ENCODE measurements at regions not wholly inside any gene's neighbourhood (a gene's known extent, or its start where the extent isn't known, plus 50 kb on each side); places are given as distances from the start of the nearest gene placed in this dataset.

- DNase-seq (ENCODE audit: low read depth, low spot score): no peak
Measured at GRCh38 chr1:201656311-201657032, 117.5 kb downstream of the NAV1 start.

GRCh38 chr1:201659572-201659971, 120.6 kb downstream of the NAV1 start:
- no peak for DNase-seq (ENCODE audit: low read depth, low spot score)

DNA sequence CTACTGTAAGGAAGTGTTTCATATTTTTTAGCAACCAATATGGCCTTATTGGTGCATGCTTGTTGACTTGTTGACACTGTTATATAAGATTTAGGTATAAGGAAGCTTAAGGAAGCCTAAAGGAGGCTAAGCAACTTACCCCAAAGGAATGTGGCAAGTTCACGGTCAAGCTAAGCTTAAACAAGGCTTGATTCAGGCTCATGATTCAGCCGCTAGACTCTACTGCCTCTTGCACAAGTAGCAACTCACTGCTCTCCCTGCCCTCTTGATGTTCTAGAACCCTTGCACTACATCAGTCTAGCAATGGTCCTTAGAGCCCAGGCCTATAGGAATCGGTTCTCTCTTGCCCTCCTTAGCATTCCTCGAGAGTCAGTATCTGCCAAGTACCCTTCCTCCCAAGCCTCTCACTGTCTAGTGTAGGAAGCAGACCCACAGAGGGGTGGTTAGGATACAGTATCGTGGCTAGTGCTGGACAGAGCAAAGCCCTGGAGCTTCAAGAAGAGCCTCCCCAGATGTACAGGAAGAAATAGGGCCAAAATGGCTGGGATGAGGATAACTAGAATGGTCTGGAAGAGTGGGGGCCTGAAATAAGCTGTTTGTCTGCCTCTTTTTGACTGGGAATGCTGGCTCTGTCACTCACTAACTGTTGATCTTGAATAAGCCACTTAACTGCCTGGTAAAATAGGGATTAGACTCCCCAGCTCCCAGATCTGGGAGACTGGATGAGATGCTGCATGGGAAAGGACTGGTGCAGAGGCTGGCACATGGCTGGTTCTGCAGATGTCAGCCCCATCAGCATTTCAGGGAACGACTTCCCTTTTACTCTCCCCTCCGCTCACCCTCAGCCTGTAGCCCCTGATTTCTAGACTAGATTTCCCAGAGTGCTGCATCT, 122.2 kb downstream of the NAV1 start:
- no peak for DNase-seq (ENCODE audit: low read depth, low spot score)

DNA sequence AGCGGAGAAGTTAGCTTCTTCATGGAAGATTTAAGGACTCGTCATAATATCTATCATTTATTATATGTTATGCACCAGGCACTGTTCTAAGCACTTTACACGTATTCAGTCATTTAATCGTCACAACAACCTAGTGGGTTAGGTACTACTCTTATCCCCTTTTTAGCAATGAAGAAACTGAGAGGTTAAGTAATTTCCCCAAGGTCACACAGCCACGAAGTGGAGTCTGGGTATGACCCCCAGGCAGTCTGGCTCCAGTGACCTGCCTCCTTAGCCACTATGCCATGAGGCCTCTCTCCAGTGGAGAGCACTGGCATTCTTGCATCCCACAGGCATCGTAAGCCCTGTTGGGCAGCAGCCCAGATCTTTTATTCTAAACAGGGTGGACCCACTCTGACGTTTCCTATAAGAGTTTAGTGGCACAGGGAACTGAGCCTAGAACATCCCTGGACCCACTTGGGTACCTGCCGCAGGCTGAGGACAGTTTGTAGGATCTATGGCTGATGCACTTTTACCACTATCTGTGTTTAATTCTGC, 123.0 kb downstream of the NAV1 start:
- DNase-seq (ENCODE audit: low read depth, low spot score): no peak

- no peak for DNase-seq (ENCODE audit: low read depth, low spot score)
Measured at GRCh38 chr1:201662646-201663045, 123.7 kb downstream of the NAV1 start.

GRCh38 chr1:201663491-201664113, 124.7 kb downstream of the NAV1 start:
- no peak for DNase-seq (ENCODE audit: low read depth, low spot score)

DNA sequence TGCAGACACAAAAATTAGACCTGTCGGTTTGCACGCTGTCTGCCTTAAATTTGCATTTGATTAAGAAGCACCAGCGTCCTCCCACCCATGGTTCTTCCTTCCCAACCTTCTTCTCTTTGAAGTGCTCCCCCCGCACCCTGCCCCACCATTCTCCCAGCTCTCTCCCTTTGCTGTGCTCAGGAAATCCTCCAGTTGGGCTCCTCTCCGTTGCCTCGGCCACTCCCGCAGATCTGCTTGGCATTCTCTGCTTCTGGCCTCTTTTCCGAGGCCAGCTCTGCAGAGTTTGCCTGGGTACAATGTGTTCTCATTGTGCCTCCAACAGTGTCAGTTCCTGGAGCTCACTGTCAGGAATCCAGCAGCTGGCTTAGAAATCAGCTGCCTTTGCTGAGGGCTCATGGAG, 126.1 kb downstream of the NAV1 start:
- no peak for DNase-seq (ENCODE audit: low read depth, low spot score)

GRCh38 chr1:201666102-201666501, 127.2 kb downstream of the NAV1 start:
- no peak for DNase-seq (ENCODE audit: low read depth, low spot score)

DNA sequence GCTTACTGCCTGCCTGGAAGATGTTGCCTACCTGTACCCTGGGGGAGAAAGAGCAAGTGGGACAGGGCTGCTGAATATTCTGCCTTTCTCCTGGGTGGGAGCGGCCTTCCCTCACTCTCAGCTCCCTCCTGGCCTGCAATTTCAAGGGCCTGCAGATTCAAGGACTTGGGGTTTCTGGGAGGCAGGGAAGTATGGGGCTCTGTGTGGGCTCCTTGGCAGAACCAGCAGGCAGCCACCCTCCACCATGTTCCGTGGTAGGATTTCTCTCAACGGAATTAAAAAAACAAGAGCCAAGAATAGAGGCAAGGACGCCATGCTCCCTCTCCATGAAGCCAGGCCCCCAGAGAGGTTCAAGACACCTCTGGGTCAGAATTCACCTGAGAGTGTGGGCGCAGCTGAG, 127.7 kb downstream of the NAV1 start:
- no peak for DNase-seq (ENCODE audit: low read depth, low spot score)

DNA sequence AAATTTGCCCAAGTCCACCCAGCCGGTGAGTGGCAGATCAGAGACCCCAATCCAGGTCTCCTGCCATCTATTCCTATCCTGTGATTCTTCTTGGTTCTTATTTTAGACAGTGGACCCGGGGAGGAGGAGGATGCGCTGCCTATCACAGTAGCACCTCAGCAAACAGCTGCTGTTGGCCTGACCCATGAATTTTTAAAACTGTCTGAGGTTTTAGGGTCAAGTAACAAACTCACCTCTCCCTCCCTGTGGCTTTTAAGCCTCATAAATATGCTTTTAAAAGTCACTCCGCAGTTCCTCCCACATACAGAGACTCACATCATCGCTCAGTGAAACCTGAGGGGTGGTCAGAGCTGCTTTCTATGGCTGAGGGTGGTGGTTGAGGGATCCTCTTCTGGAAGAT, 128.6 kb downstream of the NAV1 start:
- no peak for DNase-seq (ENCODE audit: low read depth, low spot score)

DNA sequence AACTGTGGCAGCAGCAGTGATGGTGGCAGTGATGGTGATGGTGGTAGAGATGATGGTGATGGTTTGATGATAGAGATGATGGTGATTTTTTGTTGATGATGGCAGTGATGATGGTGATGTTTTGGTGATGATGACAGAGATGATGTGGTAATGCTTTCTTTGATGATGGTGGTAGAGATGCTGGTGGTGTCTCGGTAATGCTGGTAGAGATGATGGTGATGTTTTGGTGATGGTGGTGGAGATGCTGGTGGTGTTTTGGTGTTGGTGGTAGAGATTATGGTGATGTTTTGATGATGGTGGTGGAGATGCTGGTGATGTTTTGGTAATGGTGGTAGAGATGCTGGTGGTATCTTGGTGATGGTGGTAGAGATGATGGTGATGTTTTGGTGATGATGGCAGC, 131.6 kb downstream of the NAV1 start:
- DNase-seq (ENCODE audit: low read depth, low spot score): no peak

DNA sequence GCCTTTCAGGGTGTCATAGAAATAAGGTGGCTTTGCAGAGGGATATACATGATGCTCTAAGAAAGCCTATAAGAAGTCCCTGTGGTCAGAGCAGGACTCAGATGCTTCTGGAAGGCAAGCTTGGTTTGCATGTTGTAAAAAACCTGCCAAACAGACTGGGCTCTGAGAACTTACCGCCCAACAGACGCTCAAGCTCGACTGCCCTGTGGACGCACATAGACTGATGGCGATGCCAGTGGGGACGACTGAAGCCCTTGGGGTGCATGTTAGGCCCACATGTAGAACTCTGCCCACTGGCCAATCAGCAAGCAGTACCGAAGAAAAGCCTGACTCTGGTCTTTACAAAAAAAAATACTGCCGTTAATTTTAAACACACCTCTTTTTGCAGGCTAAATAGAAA, 133.8 kb downstream of the NAV1 start:
- no peak for DNase-seq (ENCODE audit: low read depth, low spot score)

DNA sequence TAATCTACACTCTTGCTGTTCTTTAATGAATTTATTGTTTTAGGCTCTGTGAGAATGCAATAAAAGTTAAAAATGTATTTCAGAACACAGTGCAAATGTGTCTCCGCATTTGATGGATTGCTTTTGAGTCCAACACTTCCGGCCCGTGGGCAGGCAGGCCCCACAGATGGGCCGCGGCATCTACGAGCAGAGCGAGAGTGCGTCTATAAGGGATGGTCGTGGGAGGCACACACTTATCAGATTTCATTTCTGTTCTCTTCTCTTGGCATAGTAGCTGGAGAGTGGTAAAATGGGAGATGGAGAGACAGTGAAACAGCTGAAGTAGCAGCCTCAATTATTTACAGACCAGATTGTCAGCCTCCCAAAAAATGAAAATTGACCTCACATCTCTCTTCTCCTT, 134.2 kb downstream of the NAV1 start:
- DNase-seq (ENCODE audit: low read depth, low spot score): no peak

- no peak for DNase-seq (ENCODE audit: low read depth, low spot score)
Measured at GRCh38 chr1:201673915-201674314, 135.0 kb downstream of the NAV1 start.

DNA sequence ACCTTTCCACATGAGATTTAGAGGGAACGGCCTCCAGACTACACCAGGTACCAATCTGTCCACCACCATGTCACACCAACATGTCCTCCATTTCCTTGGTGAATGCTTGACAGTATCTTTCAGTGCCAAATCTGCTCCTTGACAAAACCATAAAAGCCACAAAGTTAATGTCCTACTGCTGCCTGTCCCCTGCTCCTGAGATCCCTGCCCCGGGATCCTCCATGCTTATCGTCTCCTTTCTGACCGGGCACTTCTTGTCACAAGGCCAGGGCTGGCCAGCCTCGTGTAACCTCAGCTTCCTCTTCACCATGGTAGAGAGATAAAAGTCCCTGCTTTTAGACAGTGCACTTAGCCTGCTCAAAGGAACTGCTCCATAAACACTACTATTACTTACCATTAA, 136.2 kb downstream of the NAV1 start:
- no peak for DNase-seq (ENCODE audit: low read depth, low spot score)

DNA sequence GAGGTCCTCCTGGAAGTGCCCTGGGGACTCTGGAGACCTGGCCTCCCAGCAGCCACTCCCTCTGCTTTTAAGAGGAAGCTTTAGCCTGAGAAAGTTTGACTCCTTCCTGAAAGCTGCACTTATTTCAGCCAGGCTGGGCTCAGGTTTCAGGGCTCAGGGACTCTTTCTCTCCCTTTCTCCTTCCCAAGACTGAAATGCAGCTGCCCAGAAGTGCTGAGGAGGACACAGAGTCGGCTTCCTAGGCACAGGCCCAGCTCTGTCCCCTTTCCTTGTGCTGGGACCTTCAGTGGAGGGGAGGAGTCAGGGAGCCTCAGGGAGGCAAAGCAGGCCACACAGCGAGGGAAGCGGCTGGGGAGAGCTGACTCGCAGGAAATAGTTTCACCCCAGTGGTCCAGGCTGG, 137.3 kb downstream of the NAV1 start:
- DNase-seq (ENCODE audit: low read depth, low spot score): no peak

- DNase-seq (ENCODE audit: low read depth, low spot score): no peak
Measured at GRCh38 chr1:201676641-201677040, 137.7 kb downstream of the NAV1 start.

DNA sequence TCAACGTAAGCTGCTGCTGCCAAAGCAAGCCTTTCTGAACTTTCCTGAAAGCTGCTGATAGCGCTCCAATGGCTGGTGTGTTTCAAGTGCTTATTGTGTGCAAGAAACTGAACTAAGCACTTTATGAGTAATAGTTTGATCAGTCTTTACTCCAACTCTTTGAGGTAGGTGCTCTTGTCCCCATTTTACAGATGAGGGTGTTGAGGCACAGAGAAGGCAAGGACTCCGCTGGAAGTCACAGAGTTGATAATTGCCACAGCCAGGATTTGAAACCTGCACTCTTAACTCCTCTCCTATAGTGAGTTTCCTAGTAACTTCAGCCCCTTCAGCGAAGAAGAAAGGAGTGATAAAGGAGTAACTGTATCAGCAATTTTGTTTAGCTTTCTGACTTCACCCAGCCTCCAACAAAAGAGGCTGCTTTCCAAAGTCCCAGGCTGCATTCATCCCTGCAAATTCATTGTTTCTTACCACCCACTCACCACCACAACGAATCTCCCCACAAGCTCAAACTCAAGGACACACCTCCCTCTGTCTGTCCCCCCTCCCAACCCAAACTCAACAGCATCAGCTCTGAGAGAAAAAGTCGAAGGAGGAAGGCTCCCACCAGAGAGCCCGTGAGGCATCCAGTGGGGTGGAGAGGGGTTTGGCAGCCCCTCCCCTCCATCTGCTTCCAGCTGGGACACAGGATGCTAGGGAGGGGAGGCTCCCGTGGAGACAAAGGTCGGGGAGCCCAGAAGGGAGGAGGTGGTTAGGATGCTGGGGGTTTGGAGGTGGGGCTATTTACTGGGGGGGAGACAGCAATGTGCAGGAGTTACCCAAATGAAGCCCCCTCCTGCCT, 139.6 kb downstream of the NAV1 start:
- no peak for DNase-seq (ENCODE audit: low read depth, low spot score)

DNA sequence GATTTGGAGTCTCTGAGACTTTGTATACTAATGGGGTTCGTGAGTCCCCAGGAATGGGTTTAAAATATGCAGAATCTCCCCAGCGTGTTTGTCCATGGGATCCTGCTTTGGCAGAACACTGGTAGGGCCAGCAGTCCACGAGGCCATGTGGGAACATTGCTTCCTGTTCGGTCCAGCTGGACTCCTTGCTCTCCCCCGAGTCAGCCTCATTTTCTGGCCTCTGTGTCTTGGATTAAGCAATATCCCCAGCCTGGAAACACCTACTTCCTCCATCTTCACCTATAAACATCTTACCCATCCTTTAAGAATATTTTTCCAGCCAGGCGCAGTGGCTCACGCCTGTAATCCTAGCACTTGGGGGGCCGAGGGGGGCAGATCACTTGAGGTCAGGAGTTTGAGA, 142.4 kb downstream of the NAV1 start:
- no peak for DNase-seq (ENCODE audit: low read depth, low spot score)

DNA sequence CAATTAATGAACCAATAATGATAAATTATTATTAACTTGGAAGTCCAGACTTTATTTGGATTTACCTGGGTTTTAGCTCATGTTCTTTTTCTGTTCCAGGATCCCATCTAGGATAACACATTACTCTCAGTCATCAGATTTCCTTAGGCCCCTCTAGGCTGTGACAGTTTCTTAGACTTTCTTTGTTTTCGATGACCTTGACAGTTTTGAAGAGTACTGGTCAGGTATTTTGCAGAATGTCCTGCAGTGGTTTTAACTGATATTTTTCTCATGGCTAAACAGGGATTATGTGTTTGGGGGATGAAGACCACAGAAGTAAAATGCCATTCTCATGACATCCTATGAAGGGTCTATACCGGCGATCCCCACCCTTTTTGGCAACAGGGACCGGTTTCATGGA, 144.0 kb downstream of the NAV1 start:
- DNase-seq (ENCODE audit: low read depth, low spot score): no peak

DNA sequence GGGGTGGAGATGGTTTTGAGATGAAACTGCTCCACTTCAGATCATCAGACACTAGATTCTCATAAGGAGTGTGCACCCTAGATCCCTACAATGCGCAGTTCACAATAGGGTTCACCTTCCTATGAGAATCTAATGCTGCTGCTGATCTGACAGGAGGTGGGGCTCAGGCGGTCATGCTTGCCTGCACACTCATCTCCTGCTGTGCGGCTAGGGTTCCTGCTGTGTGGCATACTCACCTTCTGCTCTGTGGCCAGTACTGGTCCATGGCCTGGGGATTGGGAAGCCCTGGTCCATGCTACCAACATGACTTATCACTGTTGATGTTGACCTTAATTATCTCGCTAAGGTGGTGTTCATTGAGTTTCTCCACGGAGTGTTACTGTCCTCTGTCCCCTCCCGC, 144.5 kb downstream of the NAV1 start:
- no peak for DNase-seq (ENCODE audit: low read depth, low spot score)

DNA sequence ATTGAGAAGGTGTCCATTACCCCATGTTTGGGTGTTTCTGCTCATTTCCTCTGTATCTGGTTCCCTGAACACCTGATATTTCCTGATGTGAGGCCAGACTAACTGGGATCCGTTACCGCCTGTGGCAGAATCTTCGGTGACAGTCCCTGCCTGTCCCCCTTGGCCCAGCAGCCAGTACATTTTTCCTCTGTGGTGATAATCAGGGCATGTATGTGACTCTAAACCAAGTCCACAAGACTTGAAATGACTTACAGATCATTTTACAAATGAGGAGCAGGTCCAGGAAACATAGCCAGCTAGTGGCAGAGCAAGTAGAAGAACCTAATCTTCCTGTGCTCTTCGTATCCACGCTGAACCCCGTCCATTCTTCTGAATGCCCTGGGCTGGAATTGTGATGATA, 143.5 kb upstream of the IPO9 start:
- no peak for DNase-seq (ENCODE audit: low read depth, low spot score)

Measured in iPS DF 19.7 (cell line).